SHP77 treated with DMSO at 0.1 percent for 48 hours (cell line): ENCODE measurements at regions not wholly inside any gene's neighbourhood (a gene's known extent, or its start where the extent isn't known, plus 50 kb on each side); places are given as distances from the start of the nearest gene placed in this dataset.
"Not testable (repeated sequence)": the region's sequence is repeated elsewhere in the genome, so short reads cannot be mapped to it uniquely, and the experiment has no call there.

ENCODE experiments used
- DNase-seq: peaks from one replicate; lab custom pipeline; 2025; lab: John Stamatoyannopoulos, UW

DNA sequence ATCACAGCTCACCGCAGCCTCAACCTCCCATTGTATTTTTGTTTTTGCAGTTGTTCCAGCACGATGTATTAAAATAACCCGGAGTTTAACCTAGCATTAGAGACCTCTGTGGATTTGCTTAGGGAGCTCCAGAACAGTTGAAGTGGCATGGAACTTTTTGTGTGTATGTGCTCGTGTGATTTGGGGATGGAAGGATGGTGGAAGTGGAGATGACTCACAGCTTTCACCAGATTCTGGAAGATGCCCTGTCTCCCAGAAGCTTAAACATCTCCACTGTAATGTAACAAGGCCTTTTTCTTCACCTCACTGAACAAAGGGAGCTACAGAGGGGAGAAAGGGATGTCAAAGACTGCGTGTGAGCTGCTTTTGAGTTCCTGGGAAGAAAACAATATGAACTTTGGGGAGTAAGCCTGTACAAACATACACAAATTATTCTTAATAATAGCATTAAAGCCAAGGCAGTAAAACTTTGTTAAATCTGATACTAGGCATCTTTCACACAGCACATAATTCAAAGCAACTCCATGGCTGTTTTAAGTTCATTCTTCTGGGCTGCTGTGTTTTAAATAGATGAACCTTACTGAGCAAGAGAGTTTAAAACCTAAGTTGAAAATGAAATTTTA is 226.4 kb downstream of the ADAMTS15 start:
- no peak for DNase-seq

DNA sequence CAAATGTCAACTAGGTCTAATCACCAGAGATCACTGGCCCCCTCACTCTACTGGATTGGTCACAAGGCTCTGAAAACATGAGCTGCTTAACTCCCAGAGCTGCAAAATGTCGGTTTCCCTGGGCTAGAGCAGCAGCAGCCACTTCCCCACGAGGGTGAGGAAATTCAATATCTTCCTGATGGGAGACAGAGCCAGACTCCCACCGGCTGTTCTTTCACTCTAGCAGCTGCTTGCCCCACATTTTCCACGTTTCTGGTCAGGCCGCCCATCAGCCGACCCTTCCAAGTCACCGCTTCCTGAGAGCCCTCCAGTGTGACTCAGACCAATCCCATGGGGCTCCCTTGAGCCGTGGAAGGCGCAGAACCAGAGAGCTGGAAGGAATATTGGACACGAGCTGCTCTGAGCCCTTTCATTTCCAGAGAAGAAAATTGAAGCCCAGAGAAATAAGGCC is 227.0 kb downstream of the ADAMTS15 start:
- no peak for DNase-seq

DNA sequence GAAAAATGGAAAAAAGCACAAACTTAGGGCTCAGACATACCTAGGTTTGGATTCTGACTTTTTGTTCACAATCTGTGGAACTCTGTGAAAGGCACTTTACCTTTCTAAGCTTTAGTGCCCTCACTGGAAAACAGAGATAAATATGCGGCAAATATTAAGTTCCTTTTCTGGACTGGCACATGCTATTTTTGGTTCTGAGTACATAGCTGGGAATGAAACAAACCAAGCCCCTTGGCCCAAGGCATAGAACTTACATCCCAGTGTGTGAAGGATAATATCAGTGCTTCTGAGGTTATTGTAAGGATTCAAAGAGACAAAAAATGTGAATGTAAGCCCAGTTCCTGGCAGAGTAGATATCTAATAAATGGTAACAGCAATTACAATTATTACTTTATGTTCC is 227.5 kb downstream of the ADAMTS15 start:
- no peak for DNase-seq

DNA sequence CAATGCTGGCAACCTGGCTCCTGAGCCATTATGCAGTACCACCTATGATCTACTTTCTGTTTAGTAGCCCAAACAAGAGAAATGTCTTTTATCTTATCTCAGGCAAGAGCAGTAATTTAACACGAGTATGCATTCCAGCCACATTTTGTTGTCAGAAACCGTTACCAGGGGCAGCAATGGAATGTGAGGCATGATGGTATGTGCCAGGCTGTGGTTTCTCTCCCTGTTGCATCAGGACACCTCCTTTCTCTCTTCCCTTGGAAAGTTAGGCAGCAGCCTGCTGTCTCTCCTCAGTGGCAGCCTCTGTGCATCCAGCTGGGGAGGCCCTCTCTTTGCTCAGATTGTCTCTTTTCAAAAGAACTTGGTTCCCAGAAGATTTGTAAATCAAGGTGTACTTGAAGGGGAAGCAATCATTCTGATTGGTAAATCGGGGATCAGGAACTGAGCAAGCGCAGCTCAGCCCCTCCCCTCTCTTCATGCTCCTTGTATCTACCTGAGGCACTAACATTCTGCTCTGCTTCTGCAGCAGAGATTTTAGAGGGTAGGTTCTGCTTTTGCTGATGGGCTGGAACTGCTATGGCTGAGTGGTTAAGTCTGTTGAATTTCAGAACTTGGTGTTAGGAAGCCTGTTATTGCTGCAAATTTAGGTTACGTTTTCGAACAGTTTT is 229.2 kb downstream of the ADAMTS15 start:
- no peak for DNase-seq

DNA sequence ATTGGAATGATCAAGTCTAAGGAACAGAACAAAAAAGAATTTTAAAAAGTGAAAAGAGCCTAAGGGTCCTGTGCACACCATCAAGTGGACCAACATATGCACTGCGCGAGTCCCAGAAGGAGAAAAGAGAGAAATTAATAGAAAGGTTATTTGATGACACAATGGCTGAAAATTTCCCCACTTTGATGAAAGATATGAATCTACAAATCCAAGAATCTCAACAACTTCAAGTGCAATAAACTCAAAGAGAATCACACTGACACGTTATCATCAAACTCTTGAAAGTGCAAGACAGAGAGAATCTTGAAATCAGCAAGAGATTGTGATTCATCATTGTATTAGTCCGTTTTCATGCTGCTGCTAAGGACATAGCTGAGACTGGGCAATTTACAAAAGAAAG is 230.8 kb downstream of the ADAMTS15 start:
- DNase-seq = no peak

- DNase-seq = not testable (repeated sequence)
These were observed 233.8 kb downstream of the SNX19 start for GRCh38 chr11:130682471-130682870.

- no peak for DNase-seq
These were observed 226.9 kb downstream of the SNX19 start for GRCh38 chr11:130689222-130689908.

- DNase-seq = no peak
These were observed 224.7 kb downstream of the SNX19 start for GRCh38 chr11:130691581-130691980.

- no peak for DNase-seq
These were observed 224.1 kb downstream of the SNX19 start for GRCh38 chr11:130692220-130692619.

DNA sequence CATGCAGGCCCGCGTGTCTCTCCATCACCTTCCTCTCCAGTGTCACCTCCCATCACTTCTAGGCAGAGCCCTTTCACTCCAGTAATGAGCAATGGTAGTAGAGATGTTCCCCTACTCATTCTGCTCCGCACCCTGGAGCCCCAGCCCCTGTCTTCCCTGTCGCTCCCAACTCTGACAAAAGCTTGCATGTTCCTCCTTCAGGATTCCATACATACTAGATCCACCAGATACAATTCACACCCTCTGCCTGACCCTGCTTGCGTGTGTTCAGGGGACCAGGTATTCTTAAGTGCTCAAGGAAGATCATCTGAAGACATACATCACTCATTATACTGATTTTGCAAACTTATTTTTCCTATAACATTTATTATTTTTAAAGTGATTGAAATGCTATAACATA is 222.7 kb downstream of the SNX19 start:
- no peak for DNase-seq

GRCh38 chr11:130694488-130695045 is 221.7 kb downstream of the SNX19 start:
- DNase-seq = no peak

DNA sequence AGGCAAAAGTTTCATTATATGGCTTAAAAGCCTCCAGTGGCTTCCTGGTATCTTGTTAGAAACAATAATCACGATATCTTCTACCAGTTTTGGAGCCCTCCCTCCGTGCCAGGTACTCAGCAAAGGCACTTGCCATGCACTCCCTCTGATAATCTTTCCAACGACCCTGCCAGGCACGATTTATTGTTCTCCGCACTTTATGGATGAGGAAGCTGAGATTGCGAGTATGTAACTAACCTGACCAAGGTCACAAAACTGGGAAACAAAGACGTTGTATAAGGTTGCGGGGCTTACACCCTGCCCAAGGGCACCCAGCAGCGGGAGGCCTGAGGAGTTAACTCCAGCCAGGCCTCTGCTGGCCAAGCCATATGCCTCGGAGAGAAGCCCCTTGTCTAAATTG is 218.1 kb downstream of the SNX19 start:
- no peak for DNase-seq

DNA sequence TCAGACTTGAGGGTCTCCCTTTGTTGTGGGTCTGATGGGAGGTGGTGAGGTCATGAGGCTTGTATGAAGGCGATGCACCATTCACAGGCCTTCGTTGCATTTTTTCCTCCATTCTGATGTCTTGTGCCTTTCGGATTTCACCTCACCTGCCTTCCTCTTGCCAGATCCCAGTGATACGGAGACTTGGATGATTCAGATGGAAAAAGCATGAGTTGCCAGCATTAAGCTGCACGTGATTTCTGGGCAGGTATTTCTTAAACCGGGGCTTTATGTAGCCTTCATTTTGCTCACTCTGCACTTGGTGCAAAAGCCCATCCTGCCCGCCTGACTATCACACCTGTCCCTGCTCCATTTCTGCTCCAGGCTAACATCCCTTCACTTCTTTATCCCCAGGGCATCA is 216.7 kb downstream of the SNX19 start:
- DNase-seq = no peak

- DNase-seq = no peak
These were observed 216.2 kb downstream of the SNX19 start for GRCh38 chr11:130700092-130700491.

- no peak for DNase-seq
These were observed 212.6 kb downstream of the SNX19 start for GRCh38 chr11:130703489-130704190.

- no peak for DNase-seq
These were observed 210.4 kb downstream of the SNX19 start for GRCh38 chr11:130705670-130706421.

GRCh38 chr11:130706572-130706971 is 209.7 kb downstream of the SNX19 start:
- no peak for DNase-seq

DNA sequence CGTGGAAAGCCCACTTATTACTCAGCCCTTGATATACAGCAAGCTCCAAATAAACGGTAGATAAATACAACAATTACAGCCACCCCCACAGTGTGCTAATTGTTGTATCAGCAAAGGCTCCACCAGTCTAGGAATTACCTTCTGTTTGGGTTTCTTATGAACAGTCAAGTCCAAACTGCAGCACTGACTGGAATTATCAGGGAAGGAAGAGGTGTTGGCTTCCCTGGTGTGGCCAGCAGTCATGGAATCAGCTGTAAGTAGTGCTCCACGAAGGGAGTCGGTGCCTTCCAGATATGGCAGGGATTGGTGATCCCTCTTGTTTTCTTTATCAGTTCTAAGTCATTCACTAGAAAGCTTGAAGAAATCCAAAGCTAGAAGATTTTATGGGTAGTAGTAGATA is 209.1 kb downstream of the SNX19 start:
- DNase-seq = no peak

GRCh38 chr11:130709531-130709930 is 206.7 kb downstream of the SNX19 start:
- DNase-seq = no peak

GRCh38 chr11:130710021-130710420 is 206.3 kb downstream of the SNX19 start:
- DNase-seq = no peak

DNA sequence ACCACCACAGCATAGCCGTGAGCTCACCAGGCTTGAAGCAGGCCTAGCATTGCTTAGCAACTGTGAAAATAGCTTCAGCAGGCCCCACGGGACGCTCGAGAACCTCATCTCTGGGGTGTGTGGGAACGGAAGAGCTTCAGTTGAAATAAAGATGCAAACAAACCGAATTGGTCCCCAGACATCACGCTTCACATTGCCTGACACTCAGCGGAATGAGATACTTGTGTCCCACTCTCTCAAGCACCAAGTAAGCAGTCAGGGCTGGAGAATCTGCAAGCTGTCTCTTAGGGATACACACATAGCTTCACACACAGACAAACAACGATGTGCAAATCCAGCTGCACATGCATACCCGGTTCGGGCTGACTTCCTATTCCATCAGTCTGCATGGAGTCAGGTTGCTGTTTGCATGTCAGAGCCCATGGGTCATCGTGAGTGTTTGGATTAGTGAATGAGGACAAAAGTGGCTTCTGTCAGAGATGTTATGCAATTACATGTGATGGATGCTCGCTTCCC is 205.7 kb downstream of the SNX19 start:
- peak; percentile 39 for DNase-seq
